ENCODE measurements at regions not wholly inside any gene's neighbourhood (a gene's known extent, or its start where the extent isn't known, plus 50 kb on each side); places are given as distances from the start of the nearest gene placed in this dataset.
A peak's percentile ranks its signal among the peaks of the same experiment; 100 is the strongest.

- DNase-seq (ENCODE audit: low read depth) (peak; percentile 42), FAIRE-seq (no peak)
- Histone ChIP-seq H3K27me3 (ENCODE audit: control insufficient read depth, insufficient read depth, low read length) (no peaks in the 10 kb centered on the region), H3K36me3 (ENCODE audit: control insufficient read depth, insufficient read depth, low read length) (no peaks in the 10 kb centered on the region), H3K4me3 (ENCODE audit: low read depth, low read length) (no peak overlapping the region)
- no peak for TF ChIP-seq CTCF (IDR thresholded peaks at IDR 0.05; ENCODE audit: insufficient read depth, low read length, severe bottlenecking)
Observed at GRCh38 chr15:96274698-96275097, 55.8 kb upstream of the NR2F2 start.

GRCh38 chr15:96276438-96277210, 53.9 kb upstream of the NR2F2 start:
- Histone ChIP-seq H3K27me3 (ENCODE audit: control insufficient read depth, insufficient read depth, low read length) (no peaks in the 10 kb centered on the region), H3K4me3 (ENCODE audit: low read depth, low read length) (no peak overlapping the region), H3K36me3 (ENCODE audit: control insufficient read depth, insufficient read depth, low read length) (no peaks in the 10 kb centered on the region)
- DNase-seq (ENCODE audit: low read depth) (peak; percentile 71), FAIRE-seq (no peak)
- TF ChIP-seq CTCF (IDR thresholded peaks at IDR 0.05; ENCODE audit: insufficient read depth, low read length, severe bottlenecking): no peak
